ENCODE measurements at regions not wholly inside any gene's neighbourhood (a gene's known extent, or its start where the extent isn't known, plus 50 kb on each side); places are given as distances from the start of the nearest gene placed in this dataset.

GRCh38 chr9:86795823-86796553 is 151.3 kb downstream of the GAS1 start:
- DNase-seq (ENCODE audit: low read depth) = peak; percentile 86

DNA sequence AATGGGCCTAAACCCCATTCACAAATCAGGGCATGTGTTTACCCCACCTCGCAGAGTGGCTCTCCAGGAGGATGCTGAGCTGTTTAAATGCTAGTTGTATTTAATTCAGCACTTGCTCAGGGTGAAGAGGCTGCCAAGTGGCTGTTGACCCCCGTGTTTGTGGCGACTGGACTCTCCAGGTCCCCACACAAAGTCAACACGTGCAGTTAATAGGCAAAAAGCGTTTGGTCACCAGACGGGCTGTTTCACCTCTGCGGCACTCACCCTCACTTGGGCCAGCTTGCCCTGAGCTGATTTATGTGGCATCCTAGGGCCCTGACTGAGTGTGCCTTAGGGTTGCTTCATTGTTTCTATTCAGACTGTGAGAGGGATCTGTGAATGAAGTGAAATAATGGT is 152.3 kb downstream of the GAS1 start:
- no peak for DNase-seq (ENCODE audit: low read depth)

DNA sequence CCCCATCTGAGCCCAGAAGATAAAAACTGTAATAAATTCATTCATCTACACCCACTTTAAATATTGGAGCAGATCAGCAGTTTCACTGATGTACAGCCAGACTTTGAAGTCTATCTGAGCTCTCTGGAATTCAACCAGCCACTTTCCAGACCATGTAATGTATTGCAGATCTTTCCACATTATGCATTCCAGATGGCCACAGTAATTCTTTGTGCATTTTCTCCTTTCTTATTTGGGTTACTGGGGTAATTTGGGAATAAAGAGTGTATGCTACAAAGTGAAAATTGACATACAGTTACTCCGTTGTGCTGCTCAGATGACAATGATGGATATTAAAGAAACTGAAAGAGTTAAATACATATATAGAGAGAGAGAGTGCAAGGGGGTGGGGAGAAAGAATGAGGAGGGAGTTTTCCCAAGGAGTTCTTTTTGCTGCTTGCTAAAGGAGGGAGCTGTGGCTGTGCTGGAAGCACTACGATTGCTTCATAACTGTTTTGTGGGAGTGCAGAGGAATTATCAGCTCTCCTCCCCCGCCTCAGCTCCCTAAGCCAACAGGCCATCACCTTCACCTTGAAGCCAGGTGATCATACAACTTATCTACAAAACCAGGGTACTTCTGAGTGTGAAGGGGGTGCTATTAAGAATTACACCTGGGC is 152.8 kb downstream of the GAS1 start:
- peak; percentile 60 for DNase-seq (ENCODE audit: low read depth)

DNA sequence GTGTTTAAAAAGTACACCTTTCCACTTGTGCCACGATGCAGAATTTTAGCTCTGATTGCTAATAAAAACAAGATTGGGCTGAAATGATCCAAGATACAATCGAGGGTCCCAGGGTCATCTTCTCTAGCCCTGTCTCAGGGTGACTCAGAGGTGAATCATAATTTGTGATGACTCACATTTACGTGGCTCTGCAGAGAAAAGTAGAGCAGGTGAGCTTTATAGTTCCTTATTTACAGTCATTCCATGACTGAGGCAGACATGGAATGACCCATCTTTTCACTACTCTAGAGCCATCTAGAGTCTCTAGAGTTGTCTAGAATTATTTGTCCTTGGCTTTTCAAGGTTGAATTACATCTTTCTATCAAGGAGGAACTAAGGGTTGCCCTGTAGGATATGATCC is 155.2 kb downstream of the GAS1 start:
- no peak for DNase-seq (ENCODE audit: low read depth)

DNA sequence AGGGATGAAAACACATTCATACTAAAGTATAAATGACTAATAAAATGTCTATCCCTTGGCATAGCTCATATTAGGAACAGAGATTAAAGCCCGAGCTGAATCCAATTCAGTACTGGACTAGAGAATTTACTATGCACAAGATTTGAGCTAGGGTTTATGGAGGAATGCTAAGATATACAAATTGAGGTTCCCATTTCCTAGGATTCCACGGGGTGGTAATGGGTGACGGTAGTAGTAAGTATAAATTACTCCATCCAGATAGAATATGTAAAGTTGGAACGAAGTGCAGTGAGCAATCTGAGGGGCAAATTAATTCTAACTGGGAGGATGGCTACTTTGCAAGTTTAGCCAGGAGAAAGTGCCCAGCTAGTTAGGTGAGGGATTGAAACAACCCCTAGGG is 156.5 kb downstream of the GAS1 start:
- DNase-seq (ENCODE audit: low read depth) = no peak

DNA sequence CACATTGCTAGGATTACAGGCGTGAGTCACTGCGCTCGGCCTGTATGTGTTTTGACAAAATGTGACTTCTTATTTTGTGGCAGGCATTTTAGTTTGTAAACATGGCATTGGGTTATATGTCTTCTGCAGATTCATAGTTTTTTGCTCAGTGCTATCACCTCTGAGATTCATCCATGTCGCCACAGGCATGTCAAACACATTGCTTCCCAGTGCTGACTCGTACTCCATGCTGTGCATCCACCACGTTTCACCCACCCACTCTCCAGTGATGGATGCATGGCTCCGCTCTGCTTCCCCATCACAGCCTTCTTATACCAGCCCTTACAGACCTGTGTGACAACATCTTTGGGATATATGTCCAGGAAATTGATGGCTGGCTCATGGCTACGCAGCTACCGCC is 158.8 kb downstream of the GAS1 start:
- DNase-seq (ENCODE audit: low read depth) = no peak

GRCh38 chr9:86783884-86784283 is 163.4 kb downstream of the GAS1 start:
- peak; percentile 52 for DNase-seq (ENCODE audit: low read depth)

DNA sequence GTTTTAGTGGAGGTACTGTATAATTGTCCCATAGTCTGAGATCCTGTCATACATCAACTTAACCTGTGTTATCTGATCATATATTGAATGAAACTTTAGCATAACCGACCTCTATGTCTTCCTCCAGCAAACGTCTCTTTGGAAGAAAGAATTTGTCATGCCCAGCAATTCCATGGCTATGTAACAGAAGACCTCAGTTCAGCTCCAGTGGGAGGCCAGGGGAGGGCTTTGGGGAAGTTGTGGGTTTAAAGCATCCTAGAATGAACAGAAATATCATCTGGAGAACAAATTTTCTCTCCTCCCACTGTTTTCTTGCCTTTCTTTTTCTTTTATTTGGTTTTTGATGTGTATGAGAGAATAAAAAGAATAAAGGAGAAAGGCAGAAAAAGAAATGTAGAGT is 164.5 kb downstream of the GAS1 start:
- no peak for DNase-seq (ENCODE audit: low read depth)

DNA sequence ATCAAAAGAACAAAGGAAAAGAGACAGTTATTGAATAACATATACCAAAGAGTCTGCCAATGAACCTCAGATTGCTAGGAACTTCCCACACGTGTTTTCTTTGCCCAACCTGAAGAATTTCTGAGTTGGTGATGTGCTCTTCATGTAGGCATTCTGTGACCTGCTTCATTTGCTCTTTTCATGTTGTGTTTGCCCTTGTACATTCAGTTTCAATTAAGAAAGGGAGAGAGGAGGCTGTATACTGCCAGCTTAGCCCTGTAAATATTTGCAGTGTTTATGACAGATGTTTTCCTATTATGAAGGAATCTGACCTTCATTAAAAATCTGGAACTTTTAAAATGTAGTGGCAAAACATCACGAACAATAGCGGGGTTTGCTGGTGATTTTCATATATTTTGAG is 168.5 kb downstream of the GAS1 start:
- DNase-seq (ENCODE audit: low read depth) = no peak

DNA sequence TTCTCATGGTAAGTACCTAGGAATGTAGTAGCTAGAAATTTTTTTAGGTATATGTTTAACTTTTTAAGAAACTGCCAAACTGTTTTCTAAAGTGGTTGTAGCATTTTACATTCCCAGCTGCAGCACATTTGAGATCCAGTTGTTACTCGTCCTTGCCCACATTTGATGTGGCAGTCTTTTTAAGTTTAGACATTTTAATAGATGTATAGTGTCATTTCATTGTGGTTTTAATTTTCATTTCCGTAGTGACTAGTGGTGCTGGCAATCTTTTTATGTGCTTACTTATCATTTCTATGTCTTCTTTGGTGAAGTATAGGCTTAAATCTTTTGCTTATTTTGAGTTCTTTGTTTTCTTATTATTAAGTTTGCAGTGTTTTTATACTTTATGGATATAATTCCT is 171.6 kb downstream of the GAS1 start:
- DNase-seq (ENCODE audit: low read depth) = no peak

DNA sequence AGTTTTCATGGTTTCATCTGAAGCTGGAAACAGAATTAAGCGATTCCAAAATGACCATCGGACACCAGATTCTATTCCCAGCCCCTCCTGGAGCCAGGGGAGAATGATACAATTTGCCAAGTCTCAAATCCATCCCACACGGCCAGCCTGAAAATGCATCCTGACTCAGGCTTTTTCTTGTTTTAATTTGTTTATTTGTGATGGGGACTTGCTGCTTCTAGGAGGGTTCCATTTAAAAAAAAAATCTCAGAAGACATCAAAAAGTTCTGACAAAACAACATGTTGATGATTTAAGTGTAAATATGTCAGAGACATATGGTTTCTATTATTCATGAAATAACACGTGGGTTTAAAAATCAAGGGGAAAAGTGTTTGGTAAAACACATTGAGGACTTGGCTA is 173.2 kb downstream of the GAS1 start:
- no peak for DNase-seq (ENCODE audit: low read depth)

GRCh38 chr9:86773422-86773945 is 173.8 kb downstream of the GAS1 start:
- no peak for DNase-seq (ENCODE audit: low read depth)

GRCh38 chr9:86772635-86772993 is 174.7 kb downstream of the GAS1 start:
- no peak for DNase-seq (ENCODE audit: low read depth)

- DNase-seq (ENCODE audit: low read depth) = no peak
Observed at GRCh38 chr9:86771941-86772634, 175.2 kb downstream of the GAS1 start.

DNA sequence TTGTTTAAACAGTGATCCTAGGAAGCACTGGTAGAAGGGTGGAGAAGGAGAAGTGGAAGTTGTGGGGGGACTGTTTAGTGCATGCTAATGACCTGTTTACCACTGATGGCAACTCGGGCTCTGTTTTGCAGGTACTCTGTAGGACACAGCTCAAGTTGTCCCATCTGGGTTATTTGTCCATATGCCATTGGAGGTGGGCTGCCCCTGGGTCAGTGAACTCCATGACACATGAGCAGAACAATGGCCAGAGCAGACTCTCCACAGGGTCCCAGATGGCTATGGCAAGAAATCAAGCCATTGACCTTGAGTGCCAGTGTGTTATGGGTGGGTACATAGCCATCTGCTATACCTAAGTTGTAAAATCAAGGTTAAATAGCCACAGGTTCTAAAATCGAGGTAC is 175.9 kb downstream of the GAS1 start:
- no peak for DNase-seq (ENCODE audit: low read depth)

DNA sequence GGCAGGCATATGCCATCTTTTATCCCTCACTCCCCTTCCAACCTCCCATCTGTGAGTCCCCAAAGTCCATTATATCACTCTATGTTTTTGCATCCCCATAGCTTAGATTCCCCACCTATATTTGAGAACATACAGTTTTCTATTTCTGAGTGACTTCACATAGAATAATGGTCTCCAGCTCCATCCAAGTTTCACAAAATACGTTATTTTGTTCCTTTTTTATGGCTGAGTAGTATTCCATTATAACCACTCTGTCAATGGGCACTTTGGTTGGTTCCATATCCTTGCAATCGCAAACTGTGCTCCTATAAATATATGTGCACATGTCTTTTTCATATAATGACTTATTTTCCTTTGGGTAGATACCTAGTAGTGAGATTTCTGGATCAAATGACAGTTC is 178.6 kb downstream of the GAS1 start:
- DNase-seq (ENCODE audit: low read depth) = no peak

GRCh38 chr9:86768020-86768419 is 179.3 kb downstream of the GAS1 start:
- DNase-seq (ENCODE audit: low read depth) = no peak

- DNase-seq (ENCODE audit: low read depth) = no peak
Observed at GRCh38 chr9:86767373-86767772, 179.9 kb downstream of the GAS1 start.

- peak; percentile 16 for DNase-seq (ENCODE audit: low read depth)
Observed at GRCh38 chr9:86766912-86767311, 180.4 kb downstream of the GAS1 start.

DNA sequence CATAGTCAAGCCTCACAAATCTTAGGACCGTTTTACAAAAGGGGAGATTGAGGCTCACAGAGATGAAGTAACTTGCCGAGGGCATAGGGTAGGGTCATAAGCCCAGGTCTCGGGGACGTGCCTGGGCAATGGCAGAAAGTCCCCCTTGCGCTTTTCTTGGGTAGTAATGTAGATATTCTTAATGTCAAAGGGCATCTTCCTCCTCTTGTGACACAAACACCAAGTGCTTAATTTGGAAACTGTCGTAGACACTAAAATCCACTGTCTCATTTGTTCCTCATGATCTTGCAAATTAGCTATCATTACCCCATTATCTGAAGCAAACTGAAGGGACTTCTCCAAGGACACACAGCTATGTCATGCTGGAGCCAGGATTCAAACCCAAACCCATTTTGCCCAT is 180.8 kb downstream of the GAS1 start:
- no peak for DNase-seq (ENCODE audit: low read depth)

- no peak for DNase-seq (ENCODE audit: low read depth)
Observed at GRCh38 chr9:86765746-86766430, 181.4 kb downstream of the GAS1 start.

DNA sequence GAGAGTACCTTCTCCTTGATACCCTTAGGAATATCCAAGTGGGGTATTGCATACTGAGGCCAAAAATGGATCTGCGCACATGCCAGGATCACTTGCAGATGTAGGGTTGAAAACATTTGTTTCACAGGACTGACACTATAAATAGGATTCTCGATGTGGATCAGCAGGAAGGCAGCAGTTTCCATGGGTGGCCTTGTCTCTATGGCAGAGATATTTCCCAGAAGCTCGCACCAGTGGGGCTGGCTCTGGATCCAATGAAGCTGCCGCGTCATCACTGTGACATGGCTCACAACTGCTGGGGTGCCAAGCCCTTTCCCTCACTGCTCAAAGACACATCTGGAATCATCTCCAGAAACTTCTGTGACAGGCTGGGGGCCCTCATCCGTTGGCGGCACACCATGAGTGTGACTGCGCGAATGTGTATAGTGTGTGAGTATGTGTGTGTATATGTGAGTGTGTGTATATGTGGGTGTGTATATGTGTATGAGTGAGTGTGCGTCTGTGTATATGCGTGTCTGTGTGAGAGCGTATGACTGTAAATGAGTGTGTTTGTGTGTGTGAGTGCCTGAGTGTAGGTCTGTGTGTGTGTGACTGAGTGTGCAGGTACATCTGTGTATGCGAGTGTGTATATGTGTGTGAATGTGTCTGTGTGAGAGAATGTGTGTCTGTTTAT is 182.5 kb downstream of the GAS1 start:
- no peak for DNase-seq (ENCODE audit: low read depth)

Data from stromal cell of bone marrow (primary cell).